ENCODE measurements at regions not wholly inside any gene's neighbourhood (a gene's known extent, or its start where the extent isn't known, plus 50 kb on each side); places are given as distances from the start of the nearest gene placed in this dataset.
"Not testable (repeated sequence)": the region's sequence is repeated elsewhere in the genome, so short reads cannot be mapped to it uniquely, and the experiment has no call there.

DNA sequence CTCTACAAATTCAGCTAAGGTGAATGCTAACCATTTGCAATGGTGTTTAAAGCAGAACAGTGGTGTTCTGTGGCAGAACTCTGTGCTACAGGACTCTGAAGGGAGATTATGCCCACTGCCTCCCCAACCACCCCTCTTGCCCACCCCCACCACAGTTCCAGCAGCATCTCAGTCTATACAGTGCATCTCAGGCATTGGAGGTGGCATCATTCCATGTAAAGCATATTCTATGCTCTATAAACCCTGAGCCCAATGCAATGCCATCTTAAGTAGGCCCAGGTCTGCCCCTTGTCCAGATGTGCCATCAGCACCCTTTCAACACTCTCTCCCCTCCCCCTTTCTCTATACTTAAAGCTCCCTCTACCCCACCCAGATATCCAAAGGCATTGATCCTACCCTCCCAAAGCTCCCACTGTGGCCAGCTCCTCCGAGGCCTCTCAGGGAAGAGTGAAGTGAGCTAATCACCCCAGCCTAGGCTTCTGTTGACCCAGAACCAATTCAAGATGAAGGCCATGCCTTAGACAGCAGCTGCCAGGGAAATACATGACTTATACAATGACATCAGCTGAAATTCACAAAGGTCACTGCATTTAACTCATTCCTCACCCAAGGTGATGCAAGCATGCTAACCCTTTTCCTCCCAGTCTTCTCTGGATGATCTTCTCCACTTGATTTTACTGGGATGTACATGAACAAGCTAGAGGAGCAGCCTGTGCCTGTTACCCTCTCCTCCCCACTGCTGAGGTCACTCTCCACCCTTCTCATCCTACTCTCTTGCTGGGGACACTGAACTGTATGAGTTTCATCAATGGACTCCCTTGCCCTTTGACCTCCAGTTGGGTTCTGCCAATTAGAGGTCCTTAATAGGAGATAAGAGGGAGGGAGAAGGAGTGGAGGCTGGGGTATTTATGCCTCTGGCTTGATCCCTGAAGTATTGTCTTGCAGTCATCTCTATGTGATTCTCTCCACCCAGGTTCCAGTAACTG, 353.9 kb downstream of the GOLGA6L6 start:
- DNase-seq: not testable (repeated sequence)

- not testable (repeated sequence) for DNase-seq
Measured at GRCh38 chr15:20184879-20185278, 356.7 kb downstream of the GOLGA6L6 start.

DNA sequence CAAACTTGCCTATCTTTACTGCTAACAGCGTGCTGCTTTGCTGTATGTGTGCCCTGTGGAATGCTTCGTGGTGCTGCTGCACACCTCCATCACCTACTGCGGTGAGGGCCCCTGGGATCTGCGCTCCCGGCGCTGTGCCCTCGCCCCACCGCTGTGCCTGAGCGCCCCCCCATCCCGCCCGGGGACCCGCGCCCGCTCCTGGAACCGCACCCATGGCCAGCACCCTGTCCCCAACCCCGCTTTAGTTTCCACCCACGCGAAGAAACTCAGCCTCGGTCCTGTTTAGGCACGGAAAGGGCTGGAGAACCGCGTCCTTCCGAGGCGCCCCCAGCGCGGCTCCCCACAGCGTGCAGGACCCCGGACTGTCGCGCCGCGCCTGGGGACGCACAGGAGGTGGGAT, 373.4 kb downstream of the GOLGA6L6 start:
- not testable (repeated sequence) for DNase-seq

DNA sequence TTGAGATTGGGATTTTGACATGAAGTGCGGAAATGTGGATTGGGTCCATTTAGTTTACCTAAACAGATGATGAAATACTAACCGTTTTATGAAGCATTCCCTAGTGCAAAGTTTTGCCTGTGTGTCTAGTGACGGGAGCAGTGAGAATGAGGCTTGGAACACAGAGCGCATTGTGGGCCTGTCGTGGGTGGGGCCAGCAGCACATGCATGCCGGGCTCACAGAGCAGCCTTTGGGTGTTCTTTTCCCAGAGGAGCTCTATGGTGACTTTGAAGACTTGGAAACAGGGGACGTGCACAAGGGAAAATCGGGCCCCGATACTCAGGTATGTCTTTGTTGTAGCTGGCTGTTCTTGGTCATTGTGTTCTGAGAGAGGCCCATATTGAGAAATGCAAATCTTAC, 388.1 kb downstream of the GOLGA6L6 start:
- not testable (repeated sequence) for DNase-seq

- DNase-seq: not testable (repeated sequence)
Measured at GRCh38 chr15:20148679-20149078, 392.9 kb downstream of the GOLGA6L6 start.

- DNase-seq: not testable (repeated sequence)
Measured at GRCh38 chr15:20148008-20148407, 393.6 kb downstream of the GOLGA6L6 start.

GRCh38 chr15:20144333-20145036, 397.1 kb downstream of the GOLGA6L6 start:
- DNase-seq: not testable (repeated sequence)

DNA sequence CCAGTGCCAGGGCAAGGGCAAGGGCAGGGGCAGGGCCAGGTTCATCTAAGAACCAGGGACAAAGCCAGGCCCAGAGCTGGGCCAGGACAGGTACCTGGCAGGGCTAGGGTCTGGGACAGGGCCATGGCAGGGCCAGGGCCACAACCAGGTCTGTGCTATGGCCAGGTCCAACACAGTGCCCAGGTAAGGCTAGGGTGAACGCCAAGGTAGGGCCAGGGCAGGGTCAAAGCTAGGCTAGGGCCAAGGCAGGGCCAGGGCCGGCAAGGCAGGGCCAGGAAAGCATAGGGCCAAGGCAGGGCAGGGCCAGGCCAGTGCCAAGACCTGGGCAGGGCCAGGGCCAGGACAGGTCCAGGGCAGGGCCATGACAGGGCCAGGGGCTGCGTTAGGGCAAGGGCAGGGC, 398.7 kb downstream of the GOLGA6L6 start:
- DNase-seq: not testable (repeated sequence)

DNA sequence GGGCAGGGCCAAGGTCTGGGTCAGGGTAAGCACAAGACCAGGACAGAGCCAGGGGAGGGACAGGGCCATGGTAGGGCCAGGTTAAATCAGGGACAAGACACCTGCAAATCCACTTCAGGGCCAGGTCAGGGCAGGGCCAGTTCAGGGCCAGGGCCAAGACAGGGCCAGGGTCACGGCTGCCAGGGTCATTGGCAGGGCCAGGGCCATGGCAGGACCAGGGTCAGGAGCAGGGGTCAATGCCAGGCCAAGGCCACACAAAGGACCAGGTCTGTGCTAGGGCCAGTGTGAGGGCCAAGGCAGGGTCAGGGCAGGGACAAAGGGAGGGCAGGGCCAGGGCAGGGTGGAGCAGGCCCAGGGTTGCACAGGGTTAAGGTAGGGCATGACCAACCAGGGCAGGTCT, 399.2 kb downstream of the GOLGA6L6 start:
- peak in 1 of 5 donors; percentile 12 for DNase-seq

DNA sequence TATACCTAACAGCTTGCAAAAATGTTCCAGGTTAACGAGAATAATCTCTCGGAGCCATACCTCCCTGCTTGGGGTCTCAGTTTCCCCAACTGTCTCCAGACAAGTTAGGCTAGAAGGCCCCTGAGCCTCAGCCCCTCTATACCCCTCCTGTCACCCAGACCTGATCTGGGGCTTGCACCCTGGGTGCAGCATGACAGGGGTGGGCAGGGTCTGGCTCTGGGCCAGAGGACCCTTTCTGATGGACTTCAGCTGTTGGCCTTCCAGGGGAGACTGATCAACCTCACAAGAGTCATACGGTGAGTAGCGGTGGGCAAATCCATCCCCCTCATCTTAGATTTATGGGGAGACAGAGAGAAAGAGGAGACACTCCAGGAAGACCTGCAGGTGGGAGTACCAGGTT, 416.9 kb downstream of the GOLGA6L6 start:
- DNase-seq: not testable (repeated sequence)

DNA sequence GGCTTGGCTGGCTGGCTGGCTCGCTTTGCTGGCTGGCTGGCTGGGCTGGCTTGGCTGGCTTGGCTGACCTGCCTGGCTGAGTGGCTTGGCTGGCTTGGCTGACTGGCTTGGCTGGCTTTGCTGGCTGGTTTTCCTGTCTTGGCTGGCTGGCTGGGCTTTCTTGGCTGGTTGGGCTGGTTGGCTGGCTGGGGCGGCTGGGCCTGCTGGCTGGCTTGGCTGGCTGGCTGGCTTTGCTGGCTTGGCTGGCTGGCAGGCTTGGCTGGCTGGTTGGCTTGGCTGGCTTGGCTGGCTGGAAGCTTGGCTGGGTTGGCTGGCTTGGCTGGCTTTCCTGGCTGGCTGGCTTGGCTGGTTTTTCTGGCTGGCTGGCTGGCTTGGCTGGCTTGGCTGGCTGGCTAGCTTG, 435.6 kb downstream of the GOLGA6L6 start:
- DNase-seq: peak in 4 of 5 donors; percentile 0 to 23 (median 13)

DNA sequence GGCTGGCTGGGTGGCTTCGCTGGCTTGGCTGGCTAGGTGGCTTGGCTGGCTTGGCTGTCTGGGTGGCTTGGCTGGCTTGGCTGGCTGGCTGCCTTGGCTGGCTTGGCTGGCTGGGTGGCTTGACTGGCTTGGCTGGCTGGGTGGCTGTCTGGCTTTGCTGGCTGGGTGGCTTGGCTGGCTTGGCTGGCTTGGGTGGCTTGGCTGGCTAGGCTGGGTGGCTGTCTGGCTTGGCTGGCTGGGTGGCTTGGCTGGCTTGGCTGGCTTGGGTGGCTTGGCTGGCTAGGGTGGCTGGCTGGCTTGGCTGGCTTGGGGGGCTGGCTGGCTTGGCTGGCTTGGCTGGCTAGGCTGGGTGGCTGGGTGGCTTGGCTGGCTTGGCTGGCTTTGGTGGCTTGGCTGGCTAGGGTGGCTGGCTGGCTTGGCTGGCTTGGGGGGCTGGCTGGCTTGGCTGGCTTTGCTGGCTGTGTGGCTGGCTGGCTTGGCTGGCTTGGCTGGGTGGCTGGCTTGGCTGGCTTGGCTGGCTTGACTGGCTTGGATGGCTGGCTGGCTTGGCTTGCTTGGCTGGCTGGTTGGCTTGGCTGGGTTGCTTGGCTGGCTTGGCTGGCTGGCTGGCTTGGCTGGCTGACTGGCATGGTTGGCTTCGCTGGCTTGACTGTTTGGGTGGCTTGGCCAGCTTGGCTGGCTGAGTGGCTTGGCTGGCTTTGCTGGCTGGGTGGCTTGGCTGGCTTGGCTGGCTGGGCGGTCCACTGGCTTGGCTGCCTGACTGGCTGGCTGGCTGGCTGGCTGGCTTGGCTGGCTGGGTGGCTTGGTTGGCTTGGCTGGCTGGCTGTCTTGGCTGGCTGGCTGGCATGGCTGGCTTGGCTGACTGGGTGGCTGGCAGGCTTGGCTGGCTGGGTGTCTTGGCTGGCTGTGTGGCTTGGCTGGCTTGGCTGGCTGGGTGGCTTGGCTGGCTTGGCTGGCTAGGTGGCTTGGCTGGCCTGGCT, 436.3 kb downstream of the GOLGA6L6 start:
- peak in 2 of 5 donors; percentile 8 to 20 for DNase-seq

DNA sequence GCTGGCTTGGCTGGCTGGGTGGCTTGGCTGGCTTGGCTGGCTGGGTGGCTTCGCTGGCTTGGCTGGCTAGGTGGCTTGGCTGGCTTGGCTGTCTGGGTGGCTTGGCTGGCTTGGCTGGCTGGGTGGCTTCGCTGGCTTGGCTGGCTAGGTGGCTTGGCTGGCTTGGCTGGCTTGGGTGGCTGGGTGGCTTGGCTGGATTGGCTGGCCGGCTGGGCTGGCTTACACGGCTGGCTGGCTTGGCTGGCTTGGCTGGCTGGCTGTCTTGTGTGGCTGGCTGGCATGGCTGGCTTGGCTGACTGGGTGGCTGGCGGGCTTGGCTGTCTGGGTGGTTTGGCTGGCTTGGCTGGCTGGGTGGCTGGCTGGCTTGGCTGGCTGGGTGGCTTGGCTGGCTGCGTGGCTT, 437.0 kb downstream of the GOLGA6L6 start:
- peak in 3 of 5 donors; percentile 9 to 28 (median 22) for DNase-seq

DNA sequence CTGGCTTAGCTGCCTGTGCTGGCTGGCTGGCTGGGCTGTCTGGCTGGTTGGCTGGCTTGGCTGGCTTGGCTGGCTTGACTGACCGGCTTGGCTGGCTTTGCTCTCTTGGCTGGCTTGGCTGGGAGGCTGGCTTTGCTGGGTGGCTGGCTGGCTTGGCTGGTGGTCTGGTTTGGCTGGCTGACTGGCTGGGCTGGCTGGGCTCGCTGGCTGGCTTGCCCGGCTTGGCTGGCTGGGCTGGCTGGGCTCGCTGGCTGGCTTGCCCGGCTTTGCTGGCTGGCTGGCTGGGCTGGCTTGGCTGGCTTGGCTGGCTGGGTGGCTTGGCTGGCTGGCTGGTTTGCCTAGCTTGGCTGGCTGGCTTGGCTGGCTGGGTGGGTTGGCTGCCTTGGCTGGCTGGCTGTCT, 438.7 kb downstream of the GOLGA6L6 start:
- peak in 3 of 5 donors; percentile 0 to 39 (median 36) for DNase-seq

GRCh38 chr15:20102209-20102608, 439.4 kb downstream of the GOLGA6L6 start:
- peak in 2 of 5 donors; percentile 18 to 37 for DNase-seq

GRCh38 chr15:20101281-20101680, 440.3 kb downstream of the GOLGA6L6 start:
- not testable (repeated sequence) for DNase-seq

DNA sequence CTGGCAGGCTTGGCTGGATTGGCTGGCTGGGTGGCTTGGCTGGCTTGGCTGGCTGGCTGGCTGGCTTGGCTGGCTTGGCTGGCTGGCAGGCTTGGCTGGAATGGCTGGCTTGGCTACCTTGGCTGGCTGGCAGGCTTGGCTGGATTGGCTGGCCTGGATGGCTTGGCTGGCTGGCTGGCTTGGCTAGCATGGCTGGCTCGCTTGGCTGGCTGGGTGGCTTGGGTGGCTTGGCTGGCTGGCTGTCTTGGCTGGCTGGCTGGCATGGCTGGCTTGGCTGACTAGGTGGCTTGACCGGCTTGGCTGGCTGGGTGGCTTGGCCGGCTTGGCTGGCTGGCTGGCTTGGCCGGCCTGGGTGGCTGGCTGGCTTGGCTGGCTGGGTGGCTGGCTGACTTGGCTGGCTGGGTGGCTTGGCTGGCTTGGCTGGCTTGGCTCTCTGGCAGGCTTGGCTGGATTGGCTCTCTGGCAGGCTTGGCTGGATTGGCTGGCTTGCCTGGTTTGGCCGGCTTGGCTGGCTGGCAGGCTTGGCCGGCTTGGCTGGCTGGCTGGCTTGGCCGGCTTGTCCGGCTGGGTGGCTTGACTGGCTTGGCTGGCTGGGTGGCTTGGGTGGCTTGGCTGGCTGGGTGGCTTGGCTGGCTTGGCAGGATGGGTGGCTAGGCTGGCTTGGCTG, 440.9 kb downstream of the GOLGA6L6 start:
- not testable (repeated sequence) for DNase-seq

GRCh38 chr15:20095699-20096303, 445.8 kb downstream of the GOLGA6L6 start:
- not testable (repeated sequence) for DNase-seq

DNA sequence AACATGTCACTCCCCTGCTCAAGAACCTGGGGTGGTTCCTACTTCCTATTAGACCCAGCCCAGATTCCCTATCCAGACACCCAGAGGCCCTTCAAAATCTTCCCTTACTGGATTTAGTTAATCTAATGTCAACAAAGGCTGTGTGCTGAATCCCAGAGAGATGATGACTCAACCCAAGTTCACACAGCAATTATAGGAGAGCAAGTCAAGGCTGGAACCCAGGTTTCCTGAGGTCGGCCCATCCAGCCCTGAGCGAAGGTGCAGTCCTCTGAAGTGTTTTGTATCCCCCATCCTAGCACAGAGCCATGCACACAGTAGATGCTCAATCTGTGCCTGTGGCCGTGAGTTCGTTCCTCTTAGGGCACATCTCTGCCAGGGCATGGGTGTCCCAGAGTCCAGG, 452.1 kb downstream of the GOLGA6L6 start:
- DNase-seq: not testable (repeated sequence)

DNA sequence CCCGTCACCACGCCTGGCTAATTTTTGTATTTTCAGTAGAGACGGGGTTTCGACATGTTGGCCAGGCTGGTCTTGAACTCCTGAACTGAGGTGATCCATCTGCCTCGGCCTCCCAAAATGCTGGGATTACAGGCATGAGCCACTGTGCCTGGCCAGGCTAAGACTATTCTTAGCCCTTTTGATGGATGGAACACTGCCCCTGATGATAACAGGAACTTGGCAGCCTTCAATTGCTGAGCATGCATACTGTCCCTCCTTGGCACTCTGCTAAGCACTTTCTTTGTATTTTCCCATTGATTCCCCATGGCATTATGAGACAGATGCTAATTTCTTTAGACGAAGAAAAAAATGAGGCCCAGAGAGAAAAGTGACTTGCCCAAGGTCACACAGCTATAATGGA, 457.6 kb downstream of the GOLGA6L6 start:
- not testable (repeated sequence) for DNase-seq

GRCh38 chr15:20074082-20074481, 467.5 kb downstream of the GOLGA6L6 start:
- DNase-seq: not testable (repeated sequence)

Data from T-helper 1 cell (primary cell).